SKM-1 treated with dmso at 0.1 percent for 144 hours (cell line): ENCODE measurements at regions not wholly inside any gene's neighbourhood (a gene's known extent, or its start where the extent isn't known, plus 50 kb on each side); places are given as distances from the start of the nearest gene placed in this dataset.

Source experiments
- DNase-seq: peaks from one replicate; lab custom pipeline; 2025; ENCODE audit not compliant: unreplicated experiment; lab: John Stamatoyannopoulos, UW

DNA sequence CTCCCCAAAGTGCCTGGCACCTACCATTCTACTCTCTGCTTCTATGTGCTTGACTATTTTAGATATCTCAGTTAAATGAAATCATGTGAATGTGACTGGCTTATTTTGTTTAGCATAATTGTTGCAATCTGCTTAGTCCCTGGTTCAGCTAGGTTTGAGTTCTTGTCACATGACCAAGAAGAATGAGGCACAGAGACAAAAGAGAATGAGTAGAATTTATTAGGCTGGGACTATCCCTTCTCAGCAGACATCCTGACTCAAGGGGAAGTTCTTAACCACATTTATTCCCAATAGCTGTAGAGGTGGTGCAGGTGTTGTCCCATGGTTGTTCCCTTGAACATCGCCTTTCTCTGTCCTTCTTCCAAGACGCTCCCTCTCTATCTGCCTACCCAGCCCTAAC lies 1485.7 kb downstream of the KCNT2 start:
- no peak for DNase-seq

DNA sequence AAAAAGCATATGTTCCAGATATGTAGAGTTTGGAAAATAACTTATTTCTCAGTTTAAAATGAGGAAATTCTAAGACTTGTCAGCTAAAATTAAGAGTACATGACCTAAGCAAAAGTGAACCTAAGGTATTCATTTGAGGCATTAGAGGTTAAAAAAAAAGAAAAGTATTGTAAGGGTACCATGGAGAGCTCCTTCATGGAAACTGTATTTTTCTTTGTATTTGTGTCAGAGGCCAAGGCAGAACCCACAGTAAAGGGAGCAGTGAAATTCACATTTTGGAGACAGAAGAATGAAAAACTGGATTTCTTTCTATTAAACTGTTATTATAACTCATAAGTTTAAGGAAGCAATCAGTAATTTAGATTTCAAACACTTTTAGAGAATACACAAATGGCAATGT lies 1494.8 kb downstream of the KCNT2 start:
- DNase-seq: no peak

DNA sequence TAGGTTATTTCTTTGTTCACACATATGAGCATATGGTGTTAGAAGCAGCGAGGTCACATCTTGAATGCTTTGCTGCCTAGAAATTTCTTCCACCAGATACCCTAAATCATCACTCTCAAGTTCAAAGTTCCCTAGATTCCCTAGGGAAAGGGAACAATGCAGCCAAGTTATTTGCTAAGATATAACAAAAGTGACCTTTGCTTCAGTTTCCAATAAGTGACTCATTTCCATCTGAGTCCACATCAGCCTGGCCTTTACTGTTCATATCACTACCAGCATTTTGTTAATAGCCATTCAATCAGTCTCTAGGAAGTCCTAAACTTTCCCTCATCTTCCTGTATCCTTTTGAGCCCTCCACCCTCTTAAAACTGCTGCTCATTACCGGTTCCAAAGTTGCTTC lies 1502.5 kb downstream of the KCNT2 start:
- no peak for DNase-seq

DNA sequence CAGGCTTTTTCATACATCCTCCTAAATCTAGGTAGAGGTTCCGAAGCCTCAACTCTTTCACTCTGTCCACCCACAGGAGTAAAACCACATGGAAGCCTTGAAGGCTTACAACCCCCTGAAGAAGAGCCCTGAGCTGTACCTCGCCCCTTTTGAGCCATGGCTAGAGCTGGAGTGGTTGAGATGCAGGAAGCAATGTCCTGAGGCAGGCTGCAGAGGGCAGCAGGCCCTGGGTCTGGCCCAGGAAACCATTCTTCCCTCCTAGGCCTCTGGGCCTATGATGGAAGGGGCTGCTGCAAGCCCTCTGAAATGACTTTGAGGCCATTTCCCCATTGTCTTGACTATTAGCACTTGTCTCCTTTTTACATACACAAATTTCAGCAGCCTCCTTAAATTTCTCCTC lies 1503.0 kb downstream of the KCNT2 start:
- no peak for DNase-seq

DNA sequence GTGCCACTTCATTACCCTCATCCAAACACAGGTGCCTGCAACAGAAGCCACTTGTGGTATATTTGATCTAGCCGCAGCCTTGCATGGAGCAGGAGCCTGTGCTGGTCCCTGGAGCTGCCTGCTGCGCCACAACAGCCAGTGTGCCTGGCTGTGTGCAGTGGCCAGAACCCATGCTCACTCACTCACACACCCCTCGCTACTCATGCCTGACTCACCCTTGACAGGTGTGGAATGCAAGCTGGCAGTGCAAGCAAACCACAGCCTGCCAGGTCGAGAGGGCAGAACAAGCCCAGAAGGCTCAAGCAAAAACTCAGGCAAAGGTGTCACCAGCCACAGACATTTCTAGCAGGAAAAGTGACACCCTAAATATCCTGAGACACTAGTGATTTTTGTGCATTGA lies 1510.9 kb downstream of the KCNT2 start:
- DNase-seq: no peak

DNA sequence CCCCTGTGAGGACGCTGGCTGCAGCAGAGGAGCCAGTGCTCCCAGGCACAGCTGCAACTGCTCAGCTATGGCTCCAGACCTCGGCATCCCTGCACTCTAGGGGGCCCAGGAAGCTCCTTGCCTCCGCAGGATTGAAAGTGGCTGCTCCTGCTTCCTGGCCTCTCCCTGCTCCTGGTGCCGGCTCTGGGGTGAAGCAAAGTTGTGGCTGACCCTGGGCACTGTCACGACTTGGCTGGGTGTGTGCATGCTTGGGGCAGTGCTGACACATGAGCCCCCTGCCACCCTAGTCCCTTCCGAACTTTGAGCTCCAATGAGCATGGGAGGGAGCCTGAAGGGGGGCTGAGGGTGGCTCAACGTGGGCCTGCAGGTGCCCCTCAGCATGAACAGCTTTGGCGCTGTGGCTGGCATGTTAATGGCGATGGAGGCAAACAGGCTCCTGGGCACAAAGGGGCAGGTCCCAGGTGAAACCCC lies 1512.2 kb downstream of the KCNT2 start:
- DNase-seq: no peak

DNA sequence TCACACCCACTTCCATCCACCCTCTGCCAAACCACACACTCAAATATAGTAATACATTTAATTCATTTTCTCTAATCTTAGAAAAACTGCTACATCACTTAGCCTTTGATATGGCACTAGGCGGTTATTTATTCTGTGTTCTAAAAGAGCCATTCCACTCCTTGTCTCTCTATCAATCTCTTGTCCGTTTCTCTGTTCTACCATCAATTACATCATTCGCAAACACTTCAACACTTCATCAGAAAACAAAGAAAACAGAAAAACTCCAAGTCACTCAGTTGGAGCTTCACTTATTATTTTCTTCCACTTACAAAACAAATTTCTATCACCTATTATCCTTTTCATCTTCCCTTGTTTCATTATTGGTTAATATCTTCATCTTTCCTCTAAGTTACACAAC lies 1523.0 kb downstream of the KCNT2 start:
- no peak for DNase-seq

DNA sequence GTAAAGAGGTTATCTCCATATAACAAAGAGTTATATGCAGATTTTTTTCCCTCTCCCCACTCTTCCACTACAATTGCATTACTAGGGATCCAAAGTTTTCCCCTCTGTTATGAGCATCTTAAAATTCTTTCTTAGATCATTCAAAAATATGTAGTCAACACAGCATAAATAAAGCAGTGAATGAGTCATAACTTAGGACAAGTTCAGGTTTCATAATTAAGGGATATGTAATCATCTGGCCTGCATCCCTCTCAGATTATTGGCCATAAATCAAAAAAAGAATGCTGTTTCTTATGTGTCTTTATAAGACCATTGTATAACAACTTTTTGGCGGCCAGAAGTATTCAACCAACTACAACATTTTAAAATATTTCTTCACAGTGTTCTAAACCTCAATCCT lies 1526.1 kb downstream of the KCNT2 start:
- DNase-seq: no peak

DNA sequence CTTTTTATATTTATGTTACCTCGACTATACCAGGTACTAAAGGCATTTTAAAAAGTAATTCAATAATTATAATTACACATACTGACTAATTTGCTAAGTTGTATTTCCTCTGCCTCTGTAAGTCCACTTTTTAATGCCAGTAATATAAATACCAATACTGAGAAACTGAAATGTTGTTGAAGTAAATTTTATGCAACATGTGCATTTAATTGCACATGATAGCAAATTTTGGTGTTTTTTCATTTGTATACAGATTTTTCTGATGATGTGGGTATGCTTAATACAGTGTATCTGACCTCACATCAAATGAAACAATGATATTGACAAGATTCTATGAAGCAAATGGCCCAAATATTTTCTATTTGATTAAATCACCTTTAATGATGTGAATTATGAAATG lies 1531.6 kb downstream of the KCNT2 start:
- no peak for DNase-seq

DNA sequence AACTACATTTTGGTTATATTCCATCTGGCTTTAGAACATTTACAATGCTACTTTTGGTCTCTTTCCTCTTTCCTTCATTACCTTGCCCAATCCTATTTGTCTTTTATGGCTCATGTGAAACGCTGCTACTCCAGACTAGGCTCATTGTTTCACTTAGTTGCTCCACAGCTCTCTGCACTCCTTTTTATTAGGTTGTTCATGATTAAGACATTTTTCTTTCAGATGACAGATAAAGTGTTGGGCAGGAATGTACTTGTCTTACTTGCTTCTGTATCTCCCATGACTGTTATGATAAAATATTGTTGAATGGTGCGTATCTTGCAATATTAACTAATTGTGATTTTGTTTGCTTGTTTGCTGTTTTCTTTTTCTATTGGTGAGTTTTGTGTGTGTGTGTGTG lies 1532.3 kb downstream of the KCNT2 start:
- DNase-seq: no peak

DNA sequence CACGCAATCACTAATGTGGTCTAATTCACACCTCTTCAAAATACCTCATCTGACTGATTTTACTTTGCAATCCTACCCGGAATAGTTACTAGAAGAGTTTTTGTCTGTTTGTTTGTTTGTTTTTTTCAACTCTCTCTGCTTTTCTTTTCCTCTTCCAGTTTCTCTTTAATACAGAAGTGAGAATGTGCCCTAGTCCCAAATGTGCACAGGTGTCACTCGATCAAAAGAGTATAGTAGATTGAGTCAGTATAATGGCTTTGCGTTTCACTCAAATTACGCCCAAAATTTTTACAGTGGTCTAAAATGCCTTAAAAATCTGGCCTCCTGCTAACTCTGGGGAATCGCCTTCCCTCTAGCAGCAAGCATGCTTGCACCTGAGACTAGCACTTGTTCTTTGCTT lies 1536.8 kb downstream of the KCNT2 start:
- DNase-seq: no peak

DNA sequence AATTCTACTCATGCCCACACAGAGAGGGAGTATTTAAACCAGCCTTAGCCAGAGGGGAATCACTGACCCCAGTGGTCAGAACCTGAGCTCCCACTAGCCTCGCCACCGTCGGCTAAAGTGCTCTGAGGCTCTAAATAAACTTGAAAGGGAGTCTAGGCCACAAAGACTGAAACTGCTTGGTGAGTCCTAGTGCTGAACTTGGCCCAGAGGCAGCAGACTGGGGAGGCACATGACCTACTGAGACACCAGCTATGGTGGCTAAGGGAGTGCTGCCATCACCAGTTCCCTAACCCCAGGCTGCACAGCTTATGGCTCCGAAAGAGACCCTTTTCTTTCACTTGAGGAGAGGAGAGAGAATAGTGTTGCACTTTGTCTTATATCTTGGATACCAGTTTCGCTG lies 1542.8 kb downstream of the KCNT2 start:
- no peak for DNase-seq

DNA sequence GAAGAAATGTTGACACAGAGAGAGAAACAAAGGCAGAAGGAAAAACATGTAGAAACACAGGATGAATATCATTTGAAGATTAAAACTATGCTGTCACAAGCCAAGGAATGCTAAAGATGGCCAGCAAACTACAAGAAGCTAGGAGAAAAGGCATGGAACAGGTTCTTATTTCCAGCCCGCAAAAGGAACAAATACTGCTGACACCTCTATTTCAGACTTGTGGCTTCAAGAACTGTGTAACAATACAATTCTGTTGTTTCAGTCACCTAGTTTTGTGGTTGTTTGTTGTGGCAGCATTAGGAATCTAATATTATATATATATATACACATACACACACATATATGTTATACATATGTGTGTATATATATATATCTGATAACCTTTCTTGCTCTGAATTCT lies 1543.9 kb downstream of the KCNT2 start:
- DNase-seq: no peak

DNA sequence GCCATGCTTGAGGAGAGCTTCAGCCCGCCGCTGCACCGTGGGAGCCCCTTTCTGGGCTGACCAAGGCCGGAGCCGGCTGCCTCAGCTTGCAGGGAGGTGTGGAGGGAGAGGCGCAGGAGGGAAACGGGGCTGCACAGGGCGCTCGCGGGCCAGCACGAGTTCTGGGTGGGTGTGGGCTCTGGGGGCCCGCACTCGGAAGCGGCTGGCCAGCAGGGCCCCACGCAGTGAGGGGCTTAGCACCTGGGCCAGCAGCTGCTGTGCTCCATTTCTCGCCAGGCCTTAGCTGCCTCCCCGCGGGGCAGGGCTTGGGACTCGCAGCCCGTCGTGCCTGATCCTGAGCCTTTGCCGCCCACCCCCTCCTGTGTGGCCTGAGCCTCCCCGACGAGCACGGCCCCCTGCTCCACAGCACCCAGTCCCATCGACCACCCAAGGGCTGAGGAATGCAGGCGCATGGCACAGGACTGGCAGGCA lies 1554.0 kb downstream of the KCNT2 start:
- no peak for DNase-seq

DNA sequence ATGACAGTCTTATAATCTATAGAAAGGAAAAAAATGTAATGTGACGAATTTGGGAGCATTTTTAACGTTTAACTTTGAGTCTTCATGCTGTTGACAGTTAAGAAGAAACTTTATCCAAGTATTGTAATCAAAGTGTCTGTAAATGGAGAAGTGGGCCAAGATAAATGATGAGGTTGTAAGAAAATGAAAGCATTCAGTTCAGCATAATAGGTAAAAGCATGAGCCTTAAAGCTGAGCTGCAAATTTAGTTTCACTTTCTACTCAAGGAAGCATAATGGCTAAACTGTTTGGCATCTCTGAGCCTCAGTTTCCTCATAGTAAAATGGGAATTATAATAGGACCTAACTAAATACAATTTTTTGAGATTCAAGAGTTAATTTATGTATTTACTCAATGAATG lies 1554.8 kb downstream of the KCNT2 start:
- no peak for DNase-seq

DNA sequence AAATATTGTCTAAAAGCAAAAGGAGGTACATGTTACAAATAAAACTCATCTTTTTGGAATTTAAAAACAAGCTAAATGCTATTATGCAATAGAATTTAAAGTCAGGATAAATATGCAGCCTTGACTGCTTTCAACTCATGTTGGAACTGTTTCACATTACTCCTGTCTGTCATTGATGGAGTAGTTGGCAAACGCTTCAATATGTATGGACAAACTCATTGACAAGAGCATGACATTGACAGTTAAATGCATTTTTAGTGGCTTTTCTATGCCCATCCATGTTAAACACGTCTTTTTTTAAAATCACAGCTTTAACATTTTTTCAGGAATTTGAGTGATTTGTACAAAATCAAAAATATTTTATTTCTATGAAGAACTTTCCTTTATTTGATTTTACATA lies 1560.5 kb downstream of the KCNT2 start:
- no peak for DNase-seq

DNA sequence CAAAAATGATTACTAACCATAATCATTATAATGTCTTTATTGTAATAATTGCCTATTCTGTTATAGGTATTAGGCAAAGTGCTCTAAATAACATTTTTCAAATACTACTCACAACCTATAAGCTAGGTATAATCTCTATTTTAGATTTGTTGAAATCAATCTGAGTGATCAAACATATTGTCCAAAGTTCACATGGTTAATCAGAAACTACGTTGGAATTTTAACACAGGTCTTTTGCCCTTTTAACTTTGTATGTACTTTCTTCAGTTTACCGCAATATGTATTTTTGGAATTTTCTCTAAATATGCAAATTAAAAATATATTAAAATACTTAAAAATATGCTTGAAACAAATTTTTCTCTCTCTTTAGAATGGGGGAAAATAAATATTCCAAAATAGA lies 1563.2 kb downstream of the KCNT2 start:
- no peak for DNase-seq

DNA sequence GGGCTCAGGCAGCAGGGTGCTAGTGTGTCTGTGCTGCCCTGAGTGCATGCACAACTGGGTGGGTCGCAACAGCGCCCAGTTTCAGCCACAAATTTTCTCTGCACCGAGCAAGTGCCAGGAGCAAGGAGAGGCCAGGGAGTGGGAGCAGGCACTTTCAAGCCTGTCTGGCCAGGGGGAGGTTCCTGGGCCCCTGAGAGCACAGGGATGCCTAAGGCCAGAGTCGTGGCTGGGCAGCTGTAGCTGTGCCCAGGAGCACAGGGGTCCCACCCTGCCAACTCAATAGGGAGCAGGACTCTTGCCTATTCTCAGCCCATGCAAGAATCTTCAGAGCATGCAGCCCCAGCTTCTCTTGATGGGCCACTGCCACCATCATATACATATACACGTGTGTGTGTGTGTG lies 1577.4 kb downstream of the KCNT2 start:
- DNase-seq: no peak

DNA sequence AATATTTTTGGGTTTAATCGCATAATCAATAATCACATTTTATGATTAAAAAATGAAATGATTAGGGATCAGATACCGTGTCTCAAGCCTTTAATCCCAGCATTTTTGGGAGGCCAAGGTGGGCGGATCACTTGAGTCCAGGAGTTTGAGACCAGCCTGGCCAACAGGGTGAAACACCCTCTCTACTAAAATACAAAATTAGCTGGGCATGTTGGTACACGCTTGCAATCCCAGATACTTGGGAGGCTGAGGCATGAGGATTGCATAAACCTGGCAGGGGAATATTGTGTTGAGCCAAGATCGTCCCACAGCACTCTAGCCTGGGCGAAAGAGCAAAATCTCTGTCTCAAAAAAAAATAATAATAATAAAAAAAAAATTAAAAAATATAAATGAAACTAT lies 1581.4 kb downstream of the KCNT2 start:
- DNase-seq: no peak

DNA sequence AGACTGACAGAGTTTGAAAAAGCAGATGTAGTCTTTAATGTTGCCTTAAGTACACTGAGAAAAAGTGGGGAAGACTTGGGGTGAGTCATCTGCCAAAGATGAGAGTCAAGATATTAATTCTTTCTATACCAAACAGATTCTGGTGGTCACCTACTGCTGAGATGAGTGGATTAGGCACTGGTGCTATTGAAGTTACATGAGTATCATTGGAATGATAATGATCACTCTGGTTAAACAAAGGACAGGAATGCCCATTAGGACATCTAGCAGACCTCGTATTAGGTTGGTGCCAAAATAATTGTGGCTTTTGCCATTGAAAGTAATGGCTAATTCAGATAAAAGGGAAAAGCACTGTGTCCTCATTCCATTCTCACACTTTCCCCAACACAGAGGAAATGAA lies 1588.9 kb downstream of the KCNT2 start:
- no peak for DNase-seq

DNA sequence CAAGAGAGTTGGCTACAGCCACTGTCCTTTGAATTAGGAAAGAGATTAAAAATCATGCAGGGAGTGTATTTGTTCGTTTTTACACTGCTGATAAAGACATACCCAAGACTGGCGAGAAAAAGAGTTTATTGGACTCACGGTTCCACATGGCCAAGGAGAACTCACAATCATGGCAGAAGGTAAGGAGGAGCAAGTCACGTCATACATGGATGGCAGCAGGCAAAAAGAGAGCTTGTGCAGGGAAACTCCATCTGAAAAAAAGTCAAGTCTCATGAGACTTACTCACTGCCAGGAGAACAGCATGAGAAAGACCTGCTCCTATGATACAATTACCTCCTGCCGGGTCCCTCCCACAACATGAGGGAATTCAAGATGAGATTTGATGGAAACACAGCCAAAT lies 1595.2 kb downstream of the KCNT2 start:
- DNase-seq: no peak

DNA sequence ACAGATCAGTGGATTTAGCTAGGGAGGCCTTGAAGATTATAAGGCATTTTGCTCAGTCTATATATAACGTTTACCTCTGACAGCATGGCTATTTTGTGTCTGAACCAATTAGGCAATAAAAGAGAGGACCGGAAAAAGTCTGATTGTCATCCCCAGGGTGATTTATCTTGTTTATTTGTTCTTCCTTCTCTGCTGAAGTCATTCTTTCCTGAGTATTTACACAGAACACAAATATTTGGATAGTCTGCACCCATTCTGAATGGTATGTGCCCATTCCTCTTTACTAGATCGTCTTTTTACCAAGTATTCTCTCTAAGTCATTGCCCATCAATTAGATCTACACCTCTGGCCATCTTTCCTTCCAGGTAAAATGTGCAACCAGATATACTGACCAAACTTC lies 1602.9 kb downstream of the KCNT2 start:
- DNase-seq: no peak

DNA sequence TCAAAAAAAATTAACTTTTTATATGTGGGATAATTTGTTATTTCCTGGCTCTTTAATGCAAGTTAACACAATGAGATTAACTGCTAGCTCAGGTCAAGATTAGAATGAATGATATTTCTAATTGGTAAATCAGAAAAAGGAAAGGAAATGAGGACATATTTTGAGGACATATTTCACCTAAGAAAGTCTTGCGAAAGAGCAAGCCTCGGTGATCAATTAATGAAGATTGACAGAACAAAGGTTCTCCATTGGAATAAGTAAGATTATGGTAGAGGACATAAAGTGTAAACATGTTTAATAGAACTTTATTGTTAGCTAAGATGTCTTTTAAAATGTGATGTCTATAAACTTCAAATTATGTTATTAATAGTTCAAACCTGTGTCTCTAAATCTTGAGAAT lies 1617.8 kb downstream of the KCNT2 start:
- DNase-seq: no peak

DNA sequence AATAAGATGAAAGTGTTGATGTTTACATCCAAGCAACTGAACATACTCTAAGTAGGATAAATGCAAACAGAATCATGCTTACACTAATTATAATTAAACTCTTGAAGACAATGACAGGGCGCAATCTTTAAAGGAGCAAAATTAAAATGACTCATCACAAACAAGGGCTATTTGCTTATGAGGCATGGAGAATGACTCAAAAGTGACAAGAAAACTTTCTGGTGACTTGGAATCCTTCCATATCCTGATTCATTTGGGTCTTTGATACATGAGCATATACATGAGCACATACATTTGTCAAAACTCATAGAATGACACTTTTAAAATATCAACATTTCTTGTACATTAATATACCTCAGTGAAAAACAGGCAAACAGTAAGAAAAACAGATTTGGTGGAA lies 1632.3 kb downstream of the KCNT2 start:
- DNase-seq: no peak
